ENCODE measurements at regions not wholly inside any gene's neighbourhood (a gene's known extent, or its start where the extent isn't known, plus 50 kb on each side); places are given as distances from the start of the nearest gene placed in this dataset.

DNA sequence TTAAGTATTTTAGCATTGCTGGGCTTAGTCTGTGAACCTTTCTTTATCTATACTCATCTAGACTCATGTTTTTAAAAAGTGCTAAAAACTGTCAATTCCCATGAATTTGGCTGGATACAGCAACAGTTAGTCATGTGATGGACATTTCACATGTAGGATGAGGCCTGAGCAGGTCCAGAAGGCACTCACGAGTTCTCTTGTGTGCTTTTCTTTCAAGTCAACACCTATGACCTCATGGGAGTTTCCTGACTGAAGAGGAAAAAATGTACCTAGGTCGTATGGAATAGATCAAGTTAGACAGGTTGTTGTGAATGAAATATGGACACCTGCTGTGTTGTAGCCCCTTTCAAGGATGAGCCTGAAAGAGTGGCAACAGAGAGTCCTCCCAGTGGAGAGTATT lies 394.2 kb downstream of the DUSP10 start:
- TF ChIP-seq ZFP3 (CRISPR knock-in tag; IDR thresholded peaks at IDR 0.05): no peak
- TF ChIP-seq POU6F1 (CRISPR knock-in tag; IDR thresholded peaks at IDR 0.05; ENCODE audit: borderline replicate concordance, low read depth): no peak
- no peak for ATAC-seq

DNA sequence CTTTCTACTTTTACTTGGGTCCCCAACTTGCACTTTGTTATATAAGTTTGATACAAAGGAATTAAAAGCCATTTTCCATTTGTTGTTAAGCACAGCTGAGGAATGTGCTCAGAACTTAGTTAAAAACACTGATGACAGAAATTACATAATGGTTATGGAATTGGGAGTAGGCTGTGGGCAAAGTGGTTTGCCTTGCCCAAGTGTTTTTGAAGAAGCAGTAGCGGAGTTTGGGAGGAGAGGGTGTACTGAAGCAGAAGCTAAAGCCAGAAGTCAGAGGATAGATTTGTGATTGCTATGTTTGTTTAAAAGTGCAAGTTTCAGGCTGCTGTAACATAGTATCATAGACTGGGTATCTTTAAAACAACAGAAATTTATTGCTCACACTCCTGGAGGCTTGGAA lies 391.8 kb downstream of the DUSP10 start:
- no peak for ATAC-seq
- TF ChIP-seq TCF4 (CRISPR knock-in tag; IDR thresholded peaks at IDR 0.05; ENCODE audit: borderline replicate concordance): no peak

GRCh38 chr1:221356693-221357092 lies 385.2 kb downstream of the DUSP10 start:
- TF ChIP-seq SNAI2 (CRISPR knock-in tag; IDR thresholded peaks at IDR 0.05): no peak
- TF ChIP-seq TOX (CRISPR knock-in tag; IDR thresholded peaks at IDR 0.05; ENCODE audit: borderline replicate concordance): no peak
- no peak for TF ChIP-seq CSDC2 (CRISPR knock-in tag; IDR thresholded peaks at IDR 0.05)
- TF ChIP-seq, protein P1, sequence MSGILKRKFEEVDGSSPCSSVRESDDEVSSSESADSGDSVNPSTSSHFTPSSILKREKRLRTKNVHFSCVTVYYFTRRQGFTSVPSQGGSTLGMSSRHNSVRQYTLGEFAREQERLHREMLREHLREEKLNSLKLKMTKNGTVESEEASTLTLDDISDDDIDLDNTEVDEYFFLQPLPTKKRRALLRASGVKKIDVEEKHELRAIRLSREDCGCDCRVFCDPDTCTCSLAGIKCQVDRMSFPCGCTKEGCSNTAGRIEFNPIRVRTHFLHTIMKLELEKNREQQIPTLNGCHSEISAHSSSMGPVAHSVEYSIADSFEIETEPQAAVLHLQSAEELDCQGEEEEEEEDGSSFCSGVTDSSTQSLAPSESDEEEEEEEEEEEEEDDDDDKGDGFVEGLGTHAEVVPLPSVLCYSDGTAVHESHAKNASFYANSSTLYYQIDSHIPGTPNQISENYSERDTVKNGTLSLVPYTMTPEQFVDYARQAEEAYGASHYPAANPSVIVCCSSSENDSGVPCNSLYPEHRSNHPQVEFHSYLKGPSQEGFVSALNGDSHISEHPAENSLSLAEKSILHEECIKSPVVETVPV (CRISPR knock-in tag; IDR thresholded peaks at IDR 0.05): no peak
- TF ChIP-seq, protein P2, sequence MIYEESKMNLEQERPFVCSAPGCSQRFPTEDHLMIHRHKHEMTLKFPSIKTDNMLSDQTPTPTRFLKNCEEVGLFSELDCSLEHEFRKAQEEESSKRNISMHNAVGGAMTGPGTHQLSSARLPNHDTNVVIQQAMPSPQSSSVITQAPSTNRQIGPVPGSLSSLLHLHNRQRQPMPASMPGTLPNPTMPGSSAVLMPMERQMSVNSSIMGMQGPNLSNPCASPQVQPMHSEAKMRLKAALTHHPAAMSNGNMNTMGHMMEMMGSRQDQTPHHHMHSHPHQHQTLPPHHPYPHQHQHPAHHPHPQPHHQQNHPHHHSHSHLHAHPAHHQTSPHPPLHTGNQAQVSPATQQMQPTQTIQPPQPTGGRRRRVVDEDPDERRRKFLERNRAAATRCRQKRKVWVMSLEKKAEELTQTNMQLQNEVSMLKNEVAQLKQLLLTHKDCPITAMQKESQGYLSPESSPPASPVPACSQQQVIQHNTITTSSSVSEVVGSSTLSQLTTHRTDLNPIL (CRISPR knock-in tag; IDR thresholded peaks at IDR 0.05; ENCODE audit: low read depth): no peak
- TF ChIP-seq ZC3H10 (CRISPR knock-in tag; IDR thresholded peaks at IDR 0.05): no peak
- TF ChIP-seq OSR1 (CRISPR knock-in tag; IDR thresholded peaks at IDR 0.05): no peak
- no peak for TF ChIP-seq ESRRG (CRISPR knock-in tag; IDR thresholded peaks at IDR 0.05)
- TF ChIP-seq ZNF565 (CRISPR knock-in tag; conservative IDR thresholded peaks at IDR 0.05; ENCODE audit: low read depth): no peak
- no peak for TF ChIP-seq BACH2 (CRISPR knock-in tag; IDR thresholded peaks at IDR 0.05; ENCODE audit: borderline replicate concordance)
- no peak for TF ChIP-seq GLIS3 (CRISPR knock-in tag; IDR thresholded peaks at IDR 0.05)
- TF ChIP-seq ZFP3 (CRISPR knock-in tag; IDR thresholded peaks at IDR 0.05): no peak
- no peak for TF ChIP-seq ZFP30 (CRISPR knock-in tag; IDR thresholded peaks at IDR 0.05)
- TF ChIP-seq ZNF8 (CRISPR knock-in tag; IDR thresholded peaks at IDR 0.05): no peak
- TF ChIP-seq RARB (CRISPR knock-in tag; IDR thresholded peaks at IDR 0.05): no peak
- TF ChIP-seq POU6F1 (CRISPR knock-in tag; IDR thresholded peaks at IDR 0.05; ENCODE audit: borderline replicate concordance, low read depth): no peak

GRCh38 chr1:221363039-221363438 lies 378.9 kb downstream of the DUSP10 start:
- TF ChIP-seq ZNF8 (CRISPR knock-in tag; IDR thresholded peaks at IDR 0.05): no peak
- no peak for TF ChIP-seq ZNF565 (CRISPR knock-in tag; conservative IDR thresholded peaks at IDR 0.05; ENCODE audit: low read depth)
- no peak for TF ChIP-seq OSR1 (CRISPR knock-in tag; IDR thresholded peaks at IDR 0.05)
- no peak for TF ChIP-seq SNAI2 (CRISPR knock-in tag; IDR thresholded peaks at IDR 0.05)
- TF ChIP-seq, protein P2 (CRISPR knock-in tag; IDR thresholded peaks at IDR 0.05; ENCODE audit: low read depth): no peak
- no peak for TF ChIP-seq TOX (CRISPR knock-in tag; IDR thresholded peaks at IDR 0.05; ENCODE audit: borderline replicate concordance)
- no peak for TF ChIP-seq ESRRG (CRISPR knock-in tag; IDR thresholded peaks at IDR 0.05)
- no peak for TF ChIP-seq POU6F1 (CRISPR knock-in tag; IDR thresholded peaks at IDR 0.05; ENCODE audit: borderline replicate concordance, low read depth)
- TF ChIP-seq BACH2 (CRISPR knock-in tag; IDR thresholded peaks at IDR 0.05; ENCODE audit: borderline replicate concordance): no peak
- TF ChIP-seq ARNTL (CRISPR knock-in tag; IDR thresholded peaks at IDR 0.05; ENCODE audit: borderline replicate concordance, low read depth): no peak
- no peak for TF ChIP-seq ZNF70 (CRISPR knock-in tag; IDR thresholded peaks at IDR 0.05)
- no peak for TF ChIP-seq RARB (CRISPR knock-in tag; IDR thresholded peaks at IDR 0.05)
- no peak for ATAC-seq

More at GRCh38 chr1:221356693-221357092, 385.2 kb downstream of the DUSP10 start:
- no peak for ATAC-seq
